Uterus (tissue), 2 donors: ENCODE measurements at regions not wholly inside any gene's neighbourhood (a gene's known extent, or its start where the extent isn't known, plus 50 kb on each side); places are given as distances from the start of the nearest gene placed in this dataset.

Source experiments
- POLR2A ChIP-seq, 2 donors: fragments of 450-650 bp; IDR thresholded peaks; one replicate each; pipeline ENCODE4 v1.6.1; 2016; ENCODE audit warnings: antibody characterized with exemption in 2 of 2, mild to moderate bottlenecking in 1 of 2, moderate library complexity in 1 of 2
- TF ChIP-seq, protein P1 (sequence below), 4 experiments: fragments of 200-600 bp in 2 of 4; fragments of 450-650 bp in 2 of 4; sonication (generic) in 2 of 4; IDR thresholded peaks; one replicate each; pipeline ENCODE4 v1.5.1; 2016 to 2019; ENCODE audit warnings: antibody characterized with exemption in 4 of 4, mild to moderate bottlenecking in 2 of 4, moderate library complexity in 1 of 4

DNA sequence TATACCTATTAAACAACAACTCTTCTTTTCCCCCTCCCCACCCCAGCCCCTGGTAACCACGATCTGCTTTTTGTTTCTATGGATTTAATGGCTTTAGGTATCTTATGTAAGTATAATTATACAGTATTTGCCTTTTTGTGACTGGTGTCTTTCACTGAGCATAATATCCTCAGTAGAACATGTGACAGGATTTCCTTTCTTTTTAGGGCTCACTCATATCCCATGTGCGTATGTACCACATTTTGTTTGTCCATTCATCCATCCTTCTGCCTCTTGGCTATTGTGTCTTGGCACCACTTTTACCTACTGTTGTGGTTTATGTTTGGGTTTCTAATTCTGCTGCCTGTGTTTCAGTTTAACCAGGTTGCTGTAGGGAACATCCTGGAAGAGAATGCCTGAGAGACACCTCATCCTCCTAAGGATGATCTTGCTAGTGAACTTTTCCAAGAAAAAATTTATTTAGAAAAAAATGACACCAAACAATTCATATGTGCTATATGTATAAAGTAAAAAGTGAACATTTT, 77.6 kb upstream of the SESN3 start:
- TF ChIP-seq, protein P1, sequence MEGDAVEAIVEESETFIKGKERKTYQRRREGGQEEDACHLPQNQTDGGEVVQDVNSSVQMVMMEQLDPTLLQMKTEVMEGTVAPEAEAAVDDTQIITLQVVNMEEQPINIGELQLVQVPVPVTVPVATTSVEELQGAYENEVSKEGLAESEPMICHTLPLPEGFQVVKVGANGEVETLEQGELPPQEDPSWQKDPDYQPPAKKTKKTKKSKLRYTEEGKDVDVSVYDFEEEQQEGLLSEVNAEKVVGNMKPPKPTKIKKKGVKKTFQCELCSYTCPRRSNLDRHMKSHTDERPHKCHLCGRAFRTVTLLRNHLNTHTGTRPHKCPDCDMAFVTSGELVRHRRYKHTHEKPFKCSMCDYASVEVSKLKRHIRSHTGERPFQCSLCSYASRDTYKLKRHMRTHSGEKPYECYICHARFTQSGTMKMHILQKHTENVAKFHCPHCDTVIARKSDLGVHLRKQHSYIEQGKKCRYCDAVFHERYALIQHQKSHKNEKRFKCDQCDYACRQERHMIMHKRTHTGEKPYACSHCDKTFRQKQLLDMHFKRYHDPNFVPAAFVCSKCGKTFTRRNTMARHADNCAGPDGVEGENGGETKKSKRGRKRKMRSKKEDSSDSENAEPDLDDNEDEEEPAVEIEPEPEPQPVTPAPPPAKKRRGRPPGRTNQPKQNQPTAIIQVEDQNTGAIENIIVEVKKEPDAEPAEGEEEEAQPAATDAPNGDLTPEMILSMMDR (IDR thresholded peaks at IDR 0.05): no peak
- TF ChIP-seq POLR2A (IDR thresholded peaks at IDR 0.05): no peak
